HEK293T (cell line): ENCODE measurements at regions not wholly inside any gene's neighbourhood (a gene's known extent, or its start where the extent isn't known, plus 50 kb on each side); places are given as distances from the start of the nearest gene placed in this dataset.

Experiments
- CTCF ChIA-PET: fragments of 350-600 bp; formaldehyde crosslinking; extraction: SDS; loops from one replicate; lab custom pipeline; 2021; ENCODE audit warnings: antibody characterized with exemption, inconsistent platforms; lab: Yijun Ruan, JAX
- POLR2A ChIA-PET: fragments of 350-600 bp; formaldehyde crosslinking; extraction: SDS; loops from one replicate; lab custom pipeline; 2020; ENCODE audit warnings: antibody characterized with exemption, inconsistent platforms; lab: Yijun Ruan, JAX
- DNase-seq: peaks from one replicate; pipeline ENCODE4 v3.0.0; 2012; ENCODE audit warnings: mixed read lengths; ENCODE audit errors: extremely low spot score
- ARNT ChIP-seq: fragments of 450-650 bp; IDR thresholded peaks from 2 replicates; pipeline ENCODE4 v1.6.1; 2017; ENCODE audit warnings: mild to moderate bottlenecking
- BHLHE40 ChIP-seq: fragments of 450-650 bp; IDR thresholded peaks from 2 replicates; pipeline ENCODE4 v1.6.1; 2016; ENCODE audit warnings: mild to moderate bottlenecking, moderate library complexity, borderline replicate concordance
- CTBP1 ChIP-seq: fragments of 450-650 bp; IDR thresholded peaks from 2 replicates; pipeline ENCODE4 v1.6.1; 2016; ENCODE audit warnings: borderline replicate concordance
- ELF4 ChIP-seq: fragments of 450-650 bp; IDR thresholded peaks from 2 replicates; pipeline ENCODE4 v1.6.1; 2017; ENCODE audit warnings: antibody characterized with exemption
- FOXA1 ChIP-seq: fragments of 450-650 bp; IDR thresholded peaks from 2 replicates; pipeline ENCODE4 v1.6.1; 2016; ENCODE audit warnings: mild to moderate bottlenecking
- FOXK2 ChIP-seq: fragments of 450-650 bp; IDR thresholded peaks from 2 replicates; pipeline ENCODE4 v1.6.1; 2016; ENCODE audit warnings: mild to moderate bottlenecking
- FOXM1 ChIP-seq: fragments of 450-650 bp; IDR thresholded peaks from 2 replicates; pipeline ENCODE4 v1.6.1; 2017; ENCODE audit warnings: mild to moderate bottlenecking, borderline replicate concordance
- HDGF ChIP-seq: fragments of 450-650 bp; IDR thresholded peaks from 2 replicates; pipeline ENCODE4 v1.6.1; 2017; ENCODE audit warnings: antibody characterized with exemption, borderline replicate concordance
- L3MBTL2 ChIP-seq: fragments of 450-650 bp; conservative IDR thresholded peaks from 2 replicates; pipeline ENCODE4 v1.6.1; 2016; ENCODE audit warnings: mild to moderate bottlenecking
- LEF1 ChIP-seq: fragments of 450-650 bp; IDR thresholded peaks from 2 replicates; pipeline ENCODE4 v1.6.1; 2017; ENCODE audit warnings: mild to moderate bottlenecking, borderline replicate concordance
- NFRKB ChIP-seq: fragments of 450-650 bp; IDR thresholded peaks from 2 replicates; pipeline ENCODE4 v1.6.1; 2016; ENCODE audit warnings: mild to moderate bottlenecking, moderate library complexity
- SP1 ChIP-seq: fragments of 450-650 bp; IDR thresholded peaks from 2 replicates; pipeline ENCODE4 v1.6.1; 2017
- SUZ12 ChIP-seq: fragments of 450-650 bp; IDR thresholded peaks from 2 replicates; pipeline ENCODE4 v1.6.1; 2016; ENCODE audit warnings: mild to moderate bottlenecking
- TARDBP ChIP-seq: fragments of 450-650 bp; IDR thresholded peaks from 2 replicates; pipeline ENCODE4 v1.6.1; 2016
- ZNF384 ChIP-seq: fragments of 450-650 bp; IDR thresholded peaks from 2 replicates; pipeline ENCODE4 v1.6.1; 2016
- TF ChIP-seq, protein P1 (sequence below): fragments of 450-650 bp; IDR thresholded peaks from 2 replicates; pipeline ENCODE4 v1.6.1; 2016

DNA sequence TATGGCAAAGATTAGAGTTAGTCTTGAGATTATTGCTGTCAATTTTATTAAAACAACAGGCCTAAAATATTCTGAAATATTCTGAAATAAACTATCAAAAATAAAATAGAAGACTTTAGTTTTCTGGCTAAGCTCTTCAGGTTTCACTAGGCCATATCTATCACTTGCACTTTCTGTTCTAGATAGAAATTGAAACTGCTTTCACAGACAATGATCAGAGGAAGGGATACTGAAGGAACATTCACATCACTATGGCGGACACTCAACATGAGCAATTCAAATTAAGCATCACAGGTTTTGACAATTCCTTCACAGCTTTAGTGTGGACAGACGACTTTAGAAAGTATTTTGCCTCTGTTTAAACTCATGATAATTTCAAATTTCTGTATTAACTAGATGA lies 586.4 kb upstream of the REG3G start:
- no peak for DNase-seq
- ChIA-PET CTCF (no interaction called here), POLR2A (no interaction called here)
- TF ChIP-seq FOXA1: no peak
- no peak for TF ChIP-seq FOXK2
- no peak for TF ChIP-seq L3MBTL2
- TF ChIP-seq, protein P1, sequence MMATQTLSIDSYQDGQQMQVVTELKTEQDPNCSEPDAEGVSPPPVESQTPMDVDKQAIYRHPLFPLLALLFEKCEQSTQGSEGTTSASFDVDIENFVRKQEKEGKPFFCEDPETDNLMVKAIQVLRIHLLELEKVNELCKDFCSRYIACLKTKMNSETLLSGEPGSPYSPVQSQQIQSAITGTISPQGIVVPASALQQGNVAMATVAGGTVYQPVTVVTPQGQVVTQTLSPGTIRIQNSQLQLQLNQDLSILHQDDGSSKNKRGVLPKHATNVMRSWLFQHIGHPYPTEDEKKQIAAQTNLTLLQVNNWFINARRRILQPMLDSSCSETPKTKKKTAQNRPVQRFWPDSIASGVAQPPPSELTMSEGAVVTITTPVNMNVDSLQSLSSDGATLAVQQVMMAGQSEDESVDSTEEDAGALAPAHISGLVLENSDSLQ: no peak

DNA sequence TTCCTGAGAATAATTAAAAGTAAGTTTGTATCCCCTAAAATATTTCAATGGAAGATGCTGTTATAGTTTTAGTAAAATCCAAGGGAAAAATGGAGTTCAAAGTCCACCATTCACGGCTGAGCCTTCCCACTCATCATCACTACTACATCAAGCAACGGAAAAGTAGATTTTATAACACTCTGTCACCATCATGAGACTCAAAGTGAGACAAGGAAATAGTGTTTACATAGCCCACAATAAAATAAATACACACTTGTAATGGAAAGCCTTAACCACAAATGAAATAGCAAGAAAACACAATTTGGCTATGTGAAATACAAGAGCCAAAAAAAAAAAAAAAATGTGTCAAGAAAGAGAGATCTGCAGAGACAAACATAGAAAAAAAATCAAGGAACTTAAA lies 569.9 kb upstream of the REG3G start:
- TF ChIP-seq TARDBP: no peak
- no peak for TF ChIP-seq ZNF384
- TF ChIP-seq, protein P1: no peak
- TF ChIP-seq ARNT: no peak
- no peak for TF ChIP-seq FOXM1
- TF ChIP-seq L3MBTL2: no peak
- no peak for TF ChIP-seq FOXK2
- no peak for TF ChIP-seq LEF1
- TF ChIP-seq NFRKB: no peak
- no peak for TF ChIP-seq SUZ12
- TF ChIP-seq ELF4: no peak
- no peak for TF ChIP-seq BHLHE40
- TF ChIP-seq HDGF: no peak
- no peak for TF ChIP-seq FOXA1
- no peak for TF ChIP-seq CTBP1
- TF ChIP-seq SP1: no peak
- no peak for DNase-seq
- CTCF ChIA-PET: no interaction called here
- POLR2A ChIA-PET: no interaction called here

DNA sequence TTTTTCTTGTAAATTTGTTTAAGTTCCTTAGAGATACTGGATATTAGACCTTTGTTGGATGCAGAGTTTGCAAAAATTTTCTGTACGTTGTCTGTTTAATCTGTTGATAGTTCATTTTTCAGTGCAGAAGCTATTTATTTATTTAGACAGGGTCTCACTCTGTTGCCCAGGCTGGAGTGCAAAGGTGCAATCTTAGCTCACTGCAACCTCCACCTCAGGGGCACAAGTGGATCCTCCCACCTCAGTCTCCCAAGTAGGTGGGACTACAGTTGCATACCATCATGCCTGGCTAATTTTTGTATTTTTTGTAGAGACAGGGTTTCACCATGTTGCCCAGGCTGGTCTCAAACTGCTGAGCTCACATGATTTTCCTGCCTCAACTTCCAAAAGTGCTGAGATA lies 568.2 kb upstream of the REG3G start:
- TF ChIP-seq CTBP1: no peak
- TF ChIP-seq FOXM1: no peak
- no peak for TF ChIP-seq LEF1
- TF ChIP-seq ZNF384: no peak
- TF ChIP-seq, protein P1: no peak
- TF ChIP-seq ELF4: no peak
- TF ChIP-seq NFRKB: no peak
- TF ChIP-seq HDGF: no peak
- TF ChIP-seq BHLHE40: no peak
- ChIA-PET POLR2A (no interaction called here), CTCF (no interaction called here)
- no peak for DNase-seq

DNA sequence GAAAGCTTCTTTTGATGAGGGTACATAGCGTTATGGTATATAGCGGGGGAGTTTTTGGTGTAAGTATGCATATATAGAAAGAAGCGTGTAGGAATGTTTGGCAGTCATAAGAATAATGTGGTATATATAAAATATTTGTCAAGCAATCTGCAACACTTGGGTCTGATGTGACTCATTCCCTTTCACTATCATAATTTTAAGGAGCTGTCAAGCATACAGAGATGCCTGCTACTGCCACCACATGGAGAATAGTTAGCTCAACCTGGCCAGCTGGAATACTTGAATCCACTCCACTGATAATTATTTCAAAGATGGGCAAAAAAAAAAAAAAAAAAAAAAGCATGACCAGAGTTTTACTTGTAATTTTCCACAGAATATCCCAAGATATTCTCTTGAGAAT lies 559.8 kb upstream of the REG3G start:
- ChIA-PET CTCF (interaction anchor here (0.6 kb wide), 1 partner anchor 521 kb away, joined by 3 read pairs; no protein-coding TSS in a partner anchor), POLR2A (no interaction called here)
- DNase-seq: no peak
- no peak for TF ChIP-seq ELF4
- TF ChIP-seq CTBP1: no peak
- no peak for TF ChIP-seq L3MBTL2
- no peak for TF ChIP-seq FOXM1
- no peak for TF ChIP-seq FOXA1
- no peak for TF ChIP-seq LEF1
- TF ChIP-seq ARNT: no peak
- TF ChIP-seq TARDBP: no peak
- TF ChIP-seq BHLHE40: no peak
- TF ChIP-seq, protein P1: no peak
- TF ChIP-seq FOXK2: no peak
- no peak for TF ChIP-seq ZNF384
- TF ChIP-seq HDGF: no peak
- no peak for TF ChIP-seq SP1
- TF ChIP-seq NFRKB: no peak
- TF ChIP-seq SUZ12: no peak

DNA sequence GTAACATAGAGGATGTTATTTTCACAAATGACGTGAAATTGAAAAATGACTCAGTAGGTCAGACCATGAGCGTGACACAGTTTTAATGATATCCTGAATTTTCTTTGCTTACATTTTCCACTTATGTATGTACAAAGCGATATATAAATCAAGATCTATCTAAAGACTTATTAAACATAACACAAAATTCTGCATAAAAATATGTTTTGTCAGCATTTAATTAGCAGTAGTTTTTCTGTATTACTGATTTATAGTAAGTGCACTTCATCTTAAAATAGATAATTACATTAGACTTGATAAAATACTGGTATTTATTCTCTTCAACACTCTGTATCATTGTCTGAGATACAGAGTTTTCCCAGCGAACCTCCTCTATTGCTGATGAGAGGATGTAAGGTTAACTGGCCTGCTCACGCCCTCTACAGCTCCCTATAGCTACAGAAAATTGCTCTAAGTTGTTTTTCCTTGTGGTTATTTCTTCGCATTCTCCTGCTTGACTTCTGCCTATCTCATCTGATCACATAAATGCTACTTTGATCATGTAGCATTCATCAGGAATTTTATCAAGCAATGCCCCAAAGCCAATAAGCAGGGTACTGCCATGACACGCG lies 548.8 kb upstream of the REG3G start:
- TF ChIP-seq HDGF (no peak), ZNF384 (no peak), FOXA1 (no peak), SUZ12 (no peak), LEF1 (no peak), CTBP1 (no peak), BHLHE40 (no peak), FOXM1 (no peak), NFRKB (no peak), L3MBTL2 (no peak)
- TF ChIP-seq, protein P1: no peak
- ChIA-PET CTCF (no interaction called here), POLR2A (no interaction called here)
- DNase-seq: no peak
